LNCAP (cell line): ENCODE measurements at regions not wholly inside any gene's neighbourhood (a gene's known extent, or its start where the extent isn't known, plus 50 kb on each side); places are given as distances from the start of the nearest gene placed in this dataset.

ENCODE experiments used
- CTCF ChIP-seq: fragments of 450-650 bp; IDR thresholded peaks from 2 replicates; pipeline ENCODE4 v1.5.1; 2017; ENCODE audit warnings: mild to moderate bottlenecking

GRCh38 chr2:241944821-241945220 is 75.3 kb downstream of the RTP5 start:
- no peak for TF ChIP-seq CTCF

- no peak for TF ChIP-seq CTCF
These were observed 75.8 kb downstream of the RTP5 start for GRCh38 chr2:241945311-241945710.

- no peak for TF ChIP-seq CTCF
These were observed 76.3 kb downstream of the RTP5 start for GRCh38 chr2:241945803-241946202.

- no peak for TF ChIP-seq CTCF
These were observed 76.9 kb downstream of the RTP5 start for GRCh38 chr2:241946306-241947003.

GRCh38 chr2:241947004-241947350 is 77.4 kb downstream of the RTP5 start:
- no peak for TF ChIP-seq CTCF

- no peak for TF ChIP-seq CTCF
These were observed 77.9 kb downstream of the RTP5 start for GRCh38 chr2:241947401-241947800.

GRCh38 chr2:241947876-241948275 is 78.3 kb downstream of the RTP5 start:
- no peak for TF ChIP-seq CTCF
